GM13977 (cell line): ENCODE measurements at regions not wholly inside any gene's neighbourhood (a gene's known extent, or its start where the extent isn't known, plus 50 kb on each side); places are given as distances from the start of the nearest gene placed in this dataset.
A peak's percentile ranks its signal among the peaks of the same experiment; 100 is the strongest.
"Not testable (repeated sequence)": the region's sequence is repeated elsewhere in the genome, so short reads cannot be mapped to it uniquely, and the experiment has no call there.

Experiments
- DNase-seq: peaks from one replicate; pipeline ENCODE4 v3.0.0; 2012; ENCODE audit warnings: low spot score
- in situ Hi-C: fragments of 300-500 bp; cut with MboI; formaldehyde crosslinking; loops from one replicate; pipeline ENCODE4 v1.12.0; 2022; ENCODE audit warnings: low sequenced_read_pairs, low pct_unique_long_range_greater_than_20kb, mixed read lengths, inconsistent platforms; ENCODE audit not compliant: unreplicated experiment
- TF ChIP-seq, protein P1 (sequence below): IDR thresholded peaks from 2 replicates; pipeline ENCODE4 v1.5.1; 2012; ENCODE audit warnings: mild to moderate bottlenecking, control low read depth; ENCODE audit not compliant: insufficient read depth; ENCODE audit errors: extremely low read depth, missing control alignments

DNA sequence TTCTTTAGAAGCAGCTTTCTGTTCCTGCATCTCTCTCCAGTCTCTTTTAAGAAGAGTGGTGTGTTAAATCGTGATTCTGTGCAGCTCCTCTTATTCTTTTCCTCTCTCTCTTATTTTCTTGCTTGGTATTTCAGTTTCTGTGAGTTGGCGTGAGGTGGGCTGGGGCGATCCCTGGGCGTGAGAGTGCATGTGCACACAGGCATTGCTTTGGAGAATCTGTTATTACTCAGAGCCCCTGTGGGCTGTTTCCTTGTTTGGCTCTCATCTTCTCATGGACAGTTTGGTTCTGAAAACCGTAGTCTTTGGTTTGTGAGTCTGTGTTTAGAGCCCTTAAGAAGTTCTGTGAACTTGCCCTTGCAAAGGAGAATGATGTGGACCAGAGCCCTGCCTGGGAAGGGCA is 97.2 kb upstream of the CLNK start:
- in situ Hi-C loops = no loop called here
- TF ChIP-seq, protein P1, sequence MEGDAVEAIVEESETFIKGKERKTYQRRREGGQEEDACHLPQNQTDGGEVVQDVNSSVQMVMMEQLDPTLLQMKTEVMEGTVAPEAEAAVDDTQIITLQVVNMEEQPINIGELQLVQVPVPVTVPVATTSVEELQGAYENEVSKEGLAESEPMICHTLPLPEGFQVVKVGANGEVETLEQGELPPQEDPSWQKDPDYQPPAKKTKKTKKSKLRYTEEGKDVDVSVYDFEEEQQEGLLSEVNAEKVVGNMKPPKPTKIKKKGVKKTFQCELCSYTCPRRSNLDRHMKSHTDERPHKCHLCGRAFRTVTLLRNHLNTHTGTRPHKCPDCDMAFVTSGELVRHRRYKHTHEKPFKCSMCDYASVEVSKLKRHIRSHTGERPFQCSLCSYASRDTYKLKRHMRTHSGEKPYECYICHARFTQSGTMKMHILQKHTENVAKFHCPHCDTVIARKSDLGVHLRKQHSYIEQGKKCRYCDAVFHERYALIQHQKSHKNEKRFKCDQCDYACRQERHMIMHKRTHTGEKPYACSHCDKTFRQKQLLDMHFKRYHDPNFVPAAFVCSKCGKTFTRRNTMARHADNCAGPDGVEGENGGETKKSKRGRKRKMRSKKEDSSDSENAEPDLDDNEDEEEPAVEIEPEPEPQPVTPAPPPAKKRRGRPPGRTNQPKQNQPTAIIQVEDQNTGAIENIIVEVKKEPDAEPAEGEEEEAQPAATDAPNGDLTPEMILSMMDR = no peak
- peak; percentile 14 for DNase-seq

DNA sequence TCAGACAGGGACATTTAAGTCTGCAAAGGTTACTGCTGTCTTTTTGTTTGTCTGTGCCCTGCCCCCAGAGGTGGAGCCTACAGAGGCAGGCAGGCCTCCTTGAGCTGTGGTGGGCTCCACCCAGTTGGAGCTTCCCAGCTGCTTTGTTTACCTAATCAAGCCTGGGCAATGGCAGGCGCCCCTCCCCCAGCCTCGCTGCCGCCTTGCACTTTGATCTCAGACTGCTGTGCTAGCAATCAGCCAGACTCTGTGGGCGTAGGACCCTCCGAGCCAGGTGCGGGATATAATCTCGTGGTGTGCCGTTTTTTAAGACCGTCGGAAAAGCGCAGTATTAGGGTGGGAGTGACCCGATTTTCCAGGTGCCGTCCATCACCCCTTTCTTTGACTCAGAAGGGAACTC is 96.2 kb upstream of the CLNK start:
- in situ Hi-C loops, DNase-seq: not testable (repeated sequence)

DNA sequence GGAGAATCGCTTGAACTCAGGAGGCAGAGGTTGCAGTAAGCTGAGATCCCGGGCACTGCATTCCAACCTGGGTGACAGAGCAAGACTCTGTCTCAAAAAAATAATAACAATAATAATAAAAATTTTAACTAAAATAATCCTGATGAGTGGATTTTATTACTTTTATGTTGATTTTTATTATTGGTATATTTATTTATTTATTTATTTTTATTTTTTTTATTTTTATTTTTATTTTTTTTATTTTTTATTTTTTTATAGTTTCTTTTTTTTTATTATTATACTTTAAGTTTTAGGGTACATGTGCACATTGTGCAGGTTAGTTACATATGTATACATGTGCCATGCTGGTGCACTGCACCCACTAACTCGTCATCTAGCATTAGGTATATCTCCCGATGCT is 90.6 kb upstream of the CLNK start:
- in situ Hi-C loops, DNase-seq: not testable (repeated sequence)

DNA sequence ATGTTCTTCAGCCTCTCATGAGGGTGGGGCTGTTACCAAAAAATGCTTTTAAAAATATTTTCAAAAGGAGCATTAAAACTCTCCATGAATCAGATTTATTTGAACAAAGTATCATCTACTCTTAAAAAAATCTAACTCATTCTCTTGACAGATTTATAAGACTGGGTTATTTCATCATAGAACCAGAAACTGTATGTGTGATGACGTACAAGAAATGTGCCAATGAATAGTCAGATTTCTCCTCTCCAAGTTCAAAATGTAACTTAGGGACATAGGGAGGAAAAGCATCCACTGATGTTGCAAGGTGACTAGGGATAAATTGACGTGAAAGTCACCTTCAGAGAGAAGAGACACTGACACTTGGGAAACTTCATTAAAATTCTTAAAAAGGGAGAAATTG is 89.1 kb upstream of the CLNK start:
- DNase-seq = no peak
- TF ChIP-seq, protein P1 = no peak
- in situ Hi-C loops = no loop called here

DNA sequence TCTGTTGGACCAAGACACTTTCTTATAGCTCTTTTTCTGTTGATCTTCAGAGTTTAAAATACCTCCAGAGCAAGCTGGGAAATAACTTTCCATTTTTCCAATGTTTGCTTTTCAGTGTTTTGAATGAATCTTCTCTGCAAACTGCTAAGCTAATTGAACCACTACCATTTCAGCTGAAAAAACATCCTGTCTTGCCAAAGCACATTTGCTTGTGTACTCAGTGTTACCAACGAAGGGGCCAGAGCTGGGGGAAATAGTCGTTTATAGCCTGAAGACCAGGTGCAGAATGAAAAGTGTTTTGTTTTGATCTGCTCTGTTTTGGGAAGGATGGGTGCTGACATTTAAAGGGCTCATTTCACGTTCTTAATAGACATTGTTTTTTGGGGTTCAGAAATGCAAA is 88.4 kb upstream of the CLNK start:
- TF ChIP-seq, protein P1 = no peak
- DNase-seq = no peak
- in situ Hi-C loops = no loop called here

DNA sequence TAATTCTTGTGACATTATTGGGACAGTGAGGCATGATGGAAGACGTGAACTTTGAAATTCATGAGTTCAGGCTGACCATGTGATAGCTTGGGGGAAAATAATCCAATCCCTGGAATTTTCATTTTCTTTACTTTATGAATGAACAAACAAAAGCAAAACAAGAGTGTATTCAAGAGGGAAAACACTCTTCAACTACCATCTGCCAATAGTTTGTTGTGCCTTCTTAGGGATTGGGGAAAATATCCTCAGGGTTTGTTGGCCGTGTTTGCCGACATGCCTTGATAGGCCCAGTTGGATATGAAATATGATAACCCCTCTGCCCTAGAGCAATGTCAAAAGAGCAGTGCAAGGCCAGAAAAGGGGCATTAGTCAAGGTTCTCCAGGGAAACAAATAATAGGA is 80.8 kb upstream of the CLNK start:
- TF ChIP-seq, protein P1 = no peak
- DNase-seq = no peak
- in situ Hi-C loops = no loop called here

DNA sequence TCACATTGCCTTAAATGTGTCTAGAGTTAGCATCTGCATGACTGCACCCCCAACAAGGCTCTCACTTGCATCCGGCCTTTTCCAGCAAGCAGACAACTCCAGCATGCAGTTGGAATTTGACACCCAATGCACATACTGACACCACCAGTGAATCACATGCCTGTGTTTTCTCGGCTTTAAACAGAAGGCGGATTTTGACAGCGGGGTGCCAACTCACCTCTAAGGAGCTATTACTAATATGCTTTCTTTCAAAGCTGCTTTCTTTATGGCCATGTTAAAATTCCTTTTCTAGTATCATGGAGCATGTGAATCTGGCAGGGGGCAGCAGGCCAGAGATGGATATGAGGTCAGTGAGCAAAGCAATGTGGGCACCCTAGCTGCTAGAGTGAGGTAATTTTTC is 78.0 kb upstream of the CLNK start:
- in situ Hi-C loops = no loop called here
- DNase-seq = no peak
- TF ChIP-seq, protein P1 = no peak

DNA sequence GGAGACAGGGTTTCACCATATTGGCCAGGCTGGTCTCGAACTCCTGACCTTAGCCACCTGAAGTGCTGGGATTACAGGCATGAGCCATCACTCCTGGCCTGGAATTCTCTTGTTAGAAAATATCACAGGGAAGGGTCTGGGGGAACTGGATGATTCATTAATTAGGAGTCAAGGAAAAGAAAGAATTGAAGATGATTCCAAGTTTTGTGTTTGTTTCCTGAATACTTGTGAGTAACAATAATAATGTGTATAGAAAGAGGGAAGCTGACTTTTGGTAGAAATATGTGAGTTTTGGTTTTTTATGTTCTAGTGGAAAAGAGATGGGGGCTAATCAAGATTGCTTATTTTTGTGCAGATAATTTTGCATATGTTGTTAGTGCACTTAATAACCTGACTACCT is 77.3 kb upstream of the CLNK start:
- TF ChIP-seq, protein P1 = no peak
- in situ Hi-C loops = no loop called here
- no peak for DNase-seq
